GF-D8 (cell line): ENCODE measurements at regions not wholly inside any gene's neighbourhood (a gene's known extent, or its start where the extent isn't known, plus 50 kb on each side); places are given as distances from the start of the nearest gene placed in this dataset.

Experiments
- DNase-seq: peaks from one replicate; lab custom pipeline; 2025; lab: John Stamatoyannopoulos, UW

- no peak for DNase-seq
These were observed 420.8 kb upstream of the SLITRK1 start for GRCh38 chr13:84303035-84303434.

GRCh38 chr13:84297251-84297650 lies 415.0 kb upstream of the SLITRK1 start:
- no peak for DNase-seq

- DNase-seq = no peak
These were observed 414.1 kb upstream of the SLITRK1 start for GRCh38 chr13:84296401-84296800.

GRCh38 chr13:84294576-84294975 lies 412.3 kb upstream of the SLITRK1 start:
- DNase-seq = no peak

- no peak for DNase-seq
These were observed 408.1 kb upstream of the SLITRK1 start for GRCh38 chr13:84290386-84290785.

GRCh38 chr13:84279166-84279565 lies 396.9 kb upstream of the SLITRK1 start:
- no peak for DNase-seq

GRCh38 chr13:84272877-84273562 lies 390.7 kb upstream of the SLITRK1 start:
- DNase-seq = no peak

GRCh38 chr13:84265257-84265764 lies 383.0 kb upstream of the SLITRK1 start:
- no peak for DNase-seq

GRCh38 chr13:84263354-84264069 lies 381.2 kb upstream of the SLITRK1 start:
- no peak for DNase-seq

- no peak for DNase-seq
These were observed 373.0 kb upstream of the SLITRK1 start for GRCh38 chr13:84255226-84255797.

- DNase-seq = no peak
These were observed 367.2 kb upstream of the SLITRK1 start for GRCh38 chr13:84249463-84249862.

- no peak for DNase-seq
These were observed 361.1 kb upstream of the SLITRK1 start for GRCh38 chr13:84243340-84243739.

- no peak for DNase-seq
These were observed 356.8 kb upstream of the SLITRK1 start for GRCh38 chr13:84239032-84239431.

GRCh38 chr13:84238381-84238780 lies 356.1 kb upstream of the SLITRK1 start:
- no peak for DNase-seq

- DNase-seq = no peak
These were observed 354.9 kb upstream of the SLITRK1 start for GRCh38 chr13:84237143-84237542.

- DNase-seq = no peak
These were observed 352.1 kb upstream of the SLITRK1 start for GRCh38 chr13:84234416-84234815.

GRCh38 chr13:84230568-84230967 lies 348.3 kb upstream of the SLITRK1 start:
- DNase-seq = no peak

GRCh38 chr13:84211048-84211447 lies 328.8 kb upstream of the SLITRK1 start:
- DNase-seq = no peak

- no peak for DNase-seq
These were observed 326.1 kb upstream of the SLITRK1 start for GRCh38 chr13:84208246-84208910.

GRCh38 chr13:84207509-84207908 lies 325.2 kb upstream of the SLITRK1 start:
- no peak for DNase-seq

GRCh38 chr13:84200971-84201370 lies 318.7 kb upstream of the SLITRK1 start:
- DNase-seq = no peak

- no peak for DNase-seq
These were observed 309.9 kb upstream of the SLITRK1 start for GRCh38 chr13:84192125-84192524.

GRCh38 chr13:84191139-84191538 lies 308.9 kb upstream of the SLITRK1 start:
- DNase-seq = no peak
